OCI-LY1 (cell line): ENCODE measurements at regions not wholly inside any gene's neighbourhood (a gene's known extent, or its start where the extent isn't known, plus 50 kb on each side); places are given as distances from the start of the nearest gene placed in this dataset.

Experiments
- CTCF ChIP-seq: fragments of 200-600 bp; sonication (generic), shearing (Covaris generic); IDR thresholded peaks from 2 replicates; pipeline ENCODE4 v1.5.1; 2017; ENCODE audit warnings: mild to moderate bottlenecking, antibody characterized with exemption, low read length, moderate library complexity, mixed read lengths
- EZH2 ChIP-seq: fragments of 200-600 bp; sonication (generic), shearing (Covaris generic); IDR thresholded peaks from 2 replicates; pipeline ENCODE4 v1.8.0; 2017; ENCODE audit warnings: borderline replicate concordance, mixed run types, mild to moderate bottlenecking, antibody characterized with exemption, low read length, moderate library complexity, mixed read lengths

- TF ChIP-seq CTCF (no peak), EZH2 (no peak)
Observed at GRCh38 chr6:14498748-14499147, 381.2 kb downstream of the CD83 start.
